AG08395 (cell line): ENCODE measurements at regions not wholly inside any gene's neighbourhood (a gene's known extent, or its start where the extent isn't known, plus 50 kb on each side); places are given as distances from the start of the nearest gene placed in this dataset.

Experiments
- DNase-seq: peaks from one replicate; pipeline ENCODE4 v3.0.0; 2012; ENCODE audit warnings: mixed read lengths, low spot score

DNA sequence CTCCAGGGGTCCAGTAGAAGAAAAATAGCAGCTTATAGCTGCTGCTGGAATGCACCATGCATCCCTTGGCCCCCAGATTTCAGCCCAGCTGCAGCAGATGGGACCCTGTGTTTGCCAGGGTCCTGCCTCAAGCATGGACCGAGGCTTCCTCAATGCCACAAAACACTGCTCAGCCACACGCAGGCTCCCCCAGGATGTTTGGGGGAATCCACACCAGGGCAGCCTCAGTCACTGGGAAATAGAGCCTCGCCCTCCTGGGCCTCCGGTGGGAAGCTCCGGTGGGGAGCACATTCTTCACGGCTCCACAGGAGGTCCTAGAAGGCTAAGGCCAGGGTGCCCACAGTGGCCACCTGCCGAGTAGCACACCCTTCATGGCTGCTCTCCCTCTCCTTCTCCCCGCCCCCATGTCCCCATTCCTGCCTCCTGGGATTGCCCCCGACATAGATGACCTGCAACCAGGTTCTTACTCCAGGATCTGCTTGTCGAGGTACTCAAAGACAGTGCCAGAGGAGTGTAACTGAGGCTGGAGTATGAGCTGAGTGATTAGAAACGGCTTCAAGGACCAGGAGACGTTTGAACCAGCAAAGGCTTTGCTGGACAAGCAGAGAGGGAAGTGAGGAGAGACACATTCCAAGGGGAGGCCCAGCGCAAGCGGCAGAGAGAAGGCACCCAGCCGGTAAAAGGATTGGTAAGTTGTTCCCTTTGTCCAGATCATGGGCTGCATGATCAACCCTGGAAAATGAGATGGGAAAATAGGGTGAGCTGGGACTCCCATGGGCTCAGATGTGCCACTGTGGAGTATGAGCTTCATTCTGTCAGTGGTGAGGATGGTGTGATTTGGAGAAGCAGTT lies 110.7 kb upstream of the UQCRFS1 start:
- DNase-seq: no peak

DNA sequence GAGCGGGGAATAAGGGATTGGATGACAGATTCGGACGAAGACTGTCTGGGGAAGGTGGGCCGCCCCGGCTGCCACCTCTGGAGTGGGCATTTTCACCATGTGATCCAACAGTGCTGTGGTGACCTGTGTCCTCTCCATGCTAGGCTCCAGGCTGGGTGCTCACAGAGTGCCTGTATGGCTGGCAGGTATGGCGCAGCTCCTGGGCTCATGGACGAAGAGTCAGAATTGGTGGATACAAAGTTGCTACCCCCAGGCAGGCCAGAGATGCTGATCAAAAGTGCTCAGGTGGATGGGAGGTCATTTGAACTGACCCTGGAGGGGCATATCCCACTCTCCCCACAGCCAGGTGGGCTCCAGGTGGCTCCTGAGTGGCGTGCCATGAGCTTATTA lies 111.3 kb upstream of the UQCRFS1 start:
- DNase-seq: no peak

DNA sequence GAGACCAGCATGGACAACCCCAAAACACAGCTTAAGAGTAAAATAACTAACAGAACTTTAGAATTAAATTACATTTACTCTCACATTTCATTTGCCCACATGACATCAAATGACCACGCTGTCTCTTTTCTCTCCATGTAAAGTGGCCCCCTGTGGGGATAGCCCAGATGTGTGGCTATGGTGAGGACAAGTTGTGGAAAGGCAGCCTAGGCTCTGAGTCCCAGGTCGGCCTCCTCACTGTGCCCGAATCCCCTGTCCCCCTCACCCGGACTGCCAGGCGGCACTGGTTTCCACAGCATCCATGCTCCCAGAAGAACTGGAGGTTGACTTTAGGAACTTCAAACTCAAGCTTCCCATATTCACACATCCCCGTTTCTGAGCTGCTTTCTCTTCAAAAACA lies 111.8 kb upstream of the UQCRFS1 start:
- DNase-seq: no peak

DNA sequence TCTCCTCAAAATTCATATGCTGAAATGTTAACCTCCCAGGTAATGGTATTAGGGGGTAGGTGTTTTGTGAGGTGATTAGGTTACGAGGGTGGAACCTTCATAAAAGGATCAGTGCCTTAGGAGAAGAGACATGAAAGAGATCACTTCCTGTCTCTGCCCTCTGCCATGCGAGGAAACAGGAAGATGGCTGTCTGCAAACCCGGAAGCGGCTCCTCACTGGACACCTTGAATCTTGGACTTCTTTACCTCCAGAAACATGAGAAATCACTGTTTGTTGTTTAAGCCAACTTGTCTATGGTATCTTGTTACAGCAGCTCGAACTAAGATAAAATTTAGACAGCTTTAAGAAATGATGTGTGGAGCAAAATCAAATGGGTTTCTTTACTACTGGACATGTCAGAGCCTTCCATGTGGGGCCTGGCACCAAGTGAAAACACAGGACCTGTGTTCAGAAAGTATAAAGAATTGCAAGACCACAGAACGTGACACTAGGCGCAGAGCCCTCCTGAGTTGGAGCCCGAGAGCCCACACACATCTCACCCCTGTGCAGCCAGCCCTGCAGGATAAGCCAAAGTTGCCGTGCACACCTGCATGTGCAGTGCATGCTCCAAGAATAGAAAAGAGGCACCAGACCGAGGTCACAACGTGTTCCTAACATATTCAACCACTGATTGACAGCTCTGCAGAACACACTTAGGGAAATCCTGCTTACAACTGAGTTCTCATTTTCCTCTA lies 112.5 kb upstream of the UQCRFS1 start:
- DNase-seq: no peak

DNA sequence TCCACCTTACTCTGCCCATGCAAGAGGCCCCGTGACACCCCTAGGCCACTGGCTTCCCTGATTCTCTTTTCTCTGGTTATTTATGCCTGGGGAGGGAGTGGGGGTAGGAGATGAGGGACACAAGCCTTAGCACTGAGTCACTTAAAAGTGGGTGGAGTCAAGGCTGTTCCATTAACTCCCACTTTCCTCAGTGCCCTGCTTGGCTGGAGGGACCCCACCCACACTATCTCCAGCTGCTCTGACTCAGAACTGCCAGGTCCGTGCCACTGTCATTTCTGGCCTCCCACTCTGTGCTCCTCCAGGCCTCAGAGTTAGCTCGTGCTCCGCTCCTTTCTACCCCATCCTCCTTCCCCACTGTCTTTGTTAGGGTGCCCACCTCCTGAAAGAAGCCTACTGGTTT lies 113.4 kb upstream of the UQCRFS1 start:
- no peak for DNase-seq

DNA sequence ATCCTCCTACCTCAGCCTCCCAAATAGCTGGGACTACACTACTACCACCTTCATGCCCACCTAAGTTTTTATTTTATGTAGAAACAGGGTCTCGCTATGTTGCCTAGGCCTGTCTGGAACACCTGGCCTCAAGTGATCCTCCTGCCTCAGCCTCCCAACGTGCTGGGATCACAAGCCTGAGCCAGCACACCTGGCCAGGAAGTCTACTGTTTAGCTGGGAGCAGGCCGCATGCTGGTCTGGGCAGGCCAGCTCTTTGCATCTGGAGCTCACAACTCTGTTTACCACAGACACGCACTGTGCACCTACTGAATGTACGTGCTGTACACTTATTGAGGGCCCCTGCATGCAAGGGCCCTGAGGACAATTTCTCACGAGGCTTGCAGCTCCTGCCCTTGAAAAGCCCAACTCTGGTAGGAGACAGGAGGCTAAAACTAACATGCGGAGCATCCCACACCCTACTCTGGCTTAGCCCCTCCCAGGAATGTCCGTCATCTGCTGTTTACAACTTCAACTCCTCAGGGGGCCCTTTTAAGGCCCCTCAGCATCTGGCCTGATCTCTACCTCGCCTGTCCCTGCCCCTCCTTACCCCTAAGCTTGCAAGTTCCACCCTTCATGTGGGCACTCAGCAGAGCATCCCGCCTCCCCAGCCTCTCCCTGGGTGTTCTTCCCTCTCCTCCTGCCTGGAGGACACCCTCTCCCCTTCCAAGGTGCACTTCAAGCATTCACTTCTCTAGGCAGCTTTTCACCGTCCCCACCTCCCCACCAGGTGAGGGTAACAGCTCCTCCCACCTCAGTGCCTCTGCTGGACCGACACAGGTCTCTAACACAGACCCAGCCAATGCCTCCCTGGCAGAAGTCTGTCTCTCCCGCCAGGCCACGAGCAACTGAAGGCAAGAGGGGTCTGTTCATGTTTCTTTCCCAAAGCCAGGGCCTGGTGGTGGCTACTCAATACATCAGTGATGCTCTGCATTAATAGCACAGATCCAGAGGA lies 114.2 kb upstream of the UQCRFS1 start:
- DNase-seq: no peak

DNA sequence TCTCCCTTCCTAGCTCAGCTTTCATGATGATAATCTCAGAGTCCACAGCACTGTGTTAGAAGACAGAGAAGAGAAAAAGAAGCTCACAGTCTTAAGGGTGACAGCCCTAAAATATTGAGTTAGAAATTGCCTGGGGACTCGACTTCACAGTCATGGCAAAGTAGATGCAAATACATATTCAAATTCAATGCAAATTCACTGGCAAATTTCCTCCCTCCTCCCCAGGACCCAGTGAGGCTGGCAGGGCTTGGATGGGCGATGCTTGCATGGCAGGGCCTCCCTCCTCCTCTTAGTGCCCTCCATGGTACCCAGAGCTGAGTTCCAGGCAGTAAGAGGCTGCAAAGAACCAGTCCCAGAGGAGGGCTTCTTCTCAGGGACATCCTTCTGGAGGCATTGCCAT lies 115.6 kb upstream of the UQCRFS1 start:
- DNase-seq: no peak

DNA sequence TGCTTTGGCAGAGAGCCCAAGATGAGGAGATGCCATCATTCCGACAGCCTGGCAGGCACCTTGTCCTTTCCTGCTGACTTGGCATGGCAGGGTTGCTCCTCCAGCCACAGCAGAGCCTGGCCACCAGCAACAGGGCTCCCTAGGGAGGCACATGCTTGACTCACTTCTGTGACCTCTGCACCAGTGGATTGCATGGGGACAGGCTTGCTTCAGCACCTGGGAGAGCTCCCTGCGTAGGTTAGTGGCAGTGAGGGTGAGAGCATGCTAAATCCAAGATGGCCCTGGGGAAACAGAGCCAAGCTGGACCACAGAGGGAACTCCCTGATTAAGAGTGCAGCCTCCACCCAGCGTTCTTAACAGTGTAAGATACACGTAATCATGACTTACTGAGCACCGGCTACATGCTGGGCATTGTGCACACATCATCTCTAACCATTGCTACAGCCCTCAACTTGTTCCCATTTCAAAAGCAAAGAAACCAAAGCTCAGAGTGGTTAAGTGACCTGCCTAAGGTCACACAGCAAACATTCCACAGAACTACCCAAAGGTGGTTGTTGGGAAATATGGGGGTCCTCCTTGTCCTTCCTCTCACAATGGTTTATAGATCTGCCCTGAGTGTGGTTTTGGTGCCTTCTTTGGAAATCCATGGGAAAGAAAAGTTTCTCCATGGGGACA lies 116.6 kb upstream of the UQCRFS1 start:
- DNase-seq: no peak

DNA sequence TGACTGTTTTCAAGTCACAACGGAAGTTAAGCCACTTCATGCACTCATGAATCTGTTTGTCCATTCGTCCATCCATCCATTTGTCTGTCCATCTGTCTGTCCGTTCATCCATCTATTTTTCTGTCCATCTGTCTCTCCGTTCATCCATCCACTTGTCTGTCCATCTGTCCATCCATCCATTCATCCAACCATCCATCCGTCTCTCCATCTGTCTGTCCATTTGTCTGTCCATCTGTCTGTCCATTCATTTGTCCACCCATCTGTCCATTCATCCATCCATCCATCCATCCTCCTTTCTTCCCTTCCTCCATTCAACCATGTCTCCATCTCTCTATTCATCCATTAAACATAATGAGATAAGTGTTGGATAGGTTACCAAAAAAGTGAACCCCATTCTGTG lies 123.5 kb upstream of the UQCRFS1 start:
- DNase-seq: no peak

DNA sequence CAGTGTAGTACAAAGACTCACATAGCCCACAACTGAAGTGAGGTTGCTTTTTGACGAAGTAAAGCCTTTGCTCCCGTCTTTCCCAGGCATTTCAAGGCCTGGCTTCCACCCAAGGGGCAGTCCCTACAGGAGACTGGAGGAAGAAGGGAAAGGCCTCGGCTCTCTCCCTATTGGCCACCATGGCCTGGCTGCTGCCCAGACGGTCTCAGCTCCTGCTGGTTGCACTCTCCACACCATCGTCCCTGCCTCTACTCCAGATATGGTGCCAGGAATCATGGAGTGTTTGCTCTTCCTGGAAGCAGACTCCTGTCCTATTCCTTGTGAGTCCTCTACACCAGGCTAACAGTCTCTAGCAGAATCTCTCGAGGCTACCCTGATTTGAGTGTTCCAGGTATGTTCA lies 124.1 kb upstream of the UQCRFS1 start:
- DNase-seq: peak; percentile 0

DNA sequence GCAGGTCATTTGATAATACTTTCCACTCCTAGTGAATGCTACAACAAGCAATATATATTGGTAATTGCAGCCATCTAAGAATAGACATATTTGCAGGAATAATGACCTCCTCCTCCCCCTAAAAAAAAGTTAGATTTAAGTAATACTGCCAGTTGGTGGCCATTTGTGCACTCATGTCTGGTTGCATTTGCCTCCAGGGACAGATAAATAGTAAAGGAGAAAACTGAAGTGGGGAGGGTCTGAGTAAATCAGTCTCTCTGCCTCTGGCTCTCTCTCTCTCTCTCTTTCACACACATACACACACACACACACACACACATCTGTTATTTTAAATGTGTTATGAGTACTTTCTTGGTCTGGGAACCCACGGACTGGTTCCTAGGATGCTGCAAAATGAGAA lies 125.5 kb upstream of the UQCRFS1 start:
- no peak for DNase-seq

DNA sequence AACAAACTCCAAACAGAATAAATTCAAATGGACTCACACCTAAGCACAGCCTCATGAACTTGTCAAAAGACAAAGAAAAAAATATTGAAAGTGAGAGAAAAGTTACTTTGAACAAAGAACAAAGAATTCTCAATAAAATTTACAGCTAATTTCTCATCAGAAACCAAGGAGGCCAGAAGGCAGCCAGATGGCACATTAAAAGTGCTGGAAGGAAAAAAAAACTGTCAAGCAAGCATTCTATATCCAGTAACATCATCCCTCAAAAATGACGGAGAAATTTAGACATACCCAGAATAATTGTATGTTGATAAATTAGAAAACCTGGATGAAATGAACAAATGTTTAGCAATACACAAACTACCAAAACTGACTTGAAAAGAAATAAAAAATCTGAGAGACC lies 129.8 kb upstream of the UQCRFS1 start:
- no peak for DNase-seq

DNA sequence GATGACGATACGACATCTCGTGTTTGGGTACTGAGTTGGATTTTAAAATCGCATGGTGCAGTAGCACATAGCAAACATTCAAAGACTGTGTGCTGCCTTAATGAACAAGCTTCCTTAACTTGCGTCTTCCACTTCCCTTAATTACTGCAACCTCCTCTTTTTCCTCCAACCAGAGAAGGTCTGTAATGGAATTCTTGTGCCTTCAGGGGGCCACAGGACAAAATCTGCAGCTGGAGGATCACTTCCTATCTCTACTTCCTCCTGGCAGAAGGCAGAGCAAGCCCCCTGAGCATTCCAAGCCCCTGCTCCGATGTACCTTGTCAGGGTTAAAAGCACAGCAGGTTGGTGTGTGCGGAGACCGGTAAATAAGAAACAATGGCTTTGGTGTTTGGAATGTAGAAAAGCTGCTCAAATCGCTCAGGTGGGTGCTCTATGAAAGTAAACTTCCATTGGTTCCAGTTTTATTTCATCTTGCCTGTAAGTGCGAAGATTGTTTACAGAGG lies 151.3 kb upstream of the UQCRFS1 start:
- peak; percentile 1 for DNase-seq

DNA sequence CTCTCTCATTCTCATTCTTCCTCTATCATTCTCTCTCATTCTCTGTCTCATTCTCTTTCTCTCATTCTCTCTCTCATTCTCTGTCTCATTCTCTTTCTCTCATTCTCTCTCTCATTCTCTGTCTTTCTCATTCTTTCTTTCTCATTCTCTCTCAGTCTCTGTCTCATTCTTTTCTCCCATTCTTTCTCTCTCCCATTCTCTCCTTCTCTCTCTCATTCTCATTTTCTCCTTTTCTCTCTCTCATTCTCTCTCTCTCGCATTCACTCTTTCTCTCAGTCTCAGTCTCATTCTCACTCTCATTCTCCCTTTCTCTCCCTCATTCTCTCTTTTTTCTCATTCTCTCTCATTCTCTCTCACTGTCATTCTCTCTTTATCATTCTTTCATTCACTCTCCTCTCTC lies 152.0 kb upstream of the UQCRFS1 start:
- DNase-seq: no peak

DNA sequence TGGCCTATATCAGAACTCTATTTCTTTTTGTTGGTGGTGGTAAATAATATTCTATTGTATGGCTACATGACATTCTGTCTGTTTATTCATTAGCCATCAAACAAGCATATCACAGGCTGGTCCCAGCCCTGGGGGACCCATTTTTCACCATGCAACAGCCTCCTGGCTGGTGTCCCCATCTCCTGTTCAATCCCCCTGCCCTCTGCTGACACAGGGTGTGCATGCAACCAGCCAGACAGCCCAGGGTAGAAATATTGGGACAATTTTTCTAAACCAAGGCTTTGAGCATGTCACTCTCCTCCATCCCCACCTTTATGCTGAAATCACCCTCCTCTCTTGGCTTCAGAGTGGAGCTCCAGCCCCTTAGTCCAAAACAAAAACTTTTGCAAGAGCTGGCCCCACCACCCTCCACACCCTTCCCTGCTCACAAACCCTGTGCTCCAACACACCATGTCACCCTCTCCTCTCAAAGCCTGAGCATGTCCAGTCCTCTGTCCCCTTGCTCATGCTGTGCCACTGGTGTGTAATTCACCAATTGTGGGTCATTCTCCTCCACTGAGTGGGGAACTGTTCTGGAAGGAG lies 153.0 kb upstream of the UQCRFS1 start:
- DNase-seq: no peak

DNA sequence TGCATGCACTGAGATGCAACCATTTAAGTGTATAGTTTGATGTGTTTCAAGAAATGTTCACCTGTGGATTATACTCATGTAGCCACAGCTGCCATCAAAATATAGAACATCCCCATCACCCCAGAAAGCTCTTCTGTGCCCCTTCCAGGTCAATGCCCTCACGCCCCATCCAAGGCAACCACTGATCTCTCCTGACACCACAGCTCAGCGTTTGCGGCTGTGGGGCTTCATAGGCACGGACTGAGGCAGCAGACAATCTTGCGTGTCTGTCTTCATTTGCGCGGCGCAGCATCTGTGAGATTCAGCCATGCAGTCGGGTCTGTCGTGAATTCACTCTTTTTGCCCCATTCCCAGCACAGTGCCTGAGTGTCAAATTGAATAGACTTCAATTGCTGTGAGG lies 153.8 kb upstream of the UQCRFS1 start:
- DNase-seq: no peak

DNA sequence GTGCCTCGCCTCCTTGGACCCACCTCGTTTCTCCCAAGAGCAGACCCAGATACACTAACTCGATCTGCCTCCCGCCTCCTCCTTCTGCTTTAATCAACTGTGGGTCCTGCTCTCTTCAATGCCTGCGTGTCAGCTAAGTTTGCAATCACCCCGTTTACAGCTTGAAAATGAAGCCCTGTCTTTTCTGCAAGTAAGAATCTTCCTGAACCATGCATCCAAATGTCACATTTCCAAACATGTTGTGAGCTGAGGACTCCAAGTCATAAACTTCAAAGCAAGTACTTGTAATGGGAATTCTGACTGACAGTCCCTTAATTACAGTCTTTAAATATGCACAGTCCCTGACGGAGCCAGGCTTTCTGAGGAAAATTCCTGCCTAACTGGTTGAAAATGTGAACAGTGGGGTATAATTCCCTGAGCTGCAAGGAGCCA lies 154.9 kb upstream of the UQCRFS1 start:
- DNase-seq: peak; percentile 0

DNA sequence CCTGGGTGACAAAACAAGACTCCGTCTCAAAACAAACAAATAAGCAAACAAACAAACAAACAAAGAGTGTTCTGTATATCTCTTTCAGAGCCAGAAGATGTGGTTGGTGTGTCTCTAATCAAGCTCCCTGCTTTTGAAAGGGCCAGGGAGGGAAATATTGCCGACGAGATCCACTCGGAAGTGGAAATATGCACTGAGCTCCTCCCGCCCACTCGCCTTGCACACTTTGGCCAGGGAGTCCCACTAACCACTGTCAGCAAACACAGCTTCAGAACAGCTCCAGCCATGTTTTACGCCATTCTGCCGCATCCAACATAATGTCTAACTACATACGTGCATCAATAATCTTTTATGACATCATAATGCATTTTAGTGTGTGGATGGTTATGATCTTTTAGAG lies 155.5 kb upstream of the VSTM2B start:
- DNase-seq: peak; percentile 0

DNA sequence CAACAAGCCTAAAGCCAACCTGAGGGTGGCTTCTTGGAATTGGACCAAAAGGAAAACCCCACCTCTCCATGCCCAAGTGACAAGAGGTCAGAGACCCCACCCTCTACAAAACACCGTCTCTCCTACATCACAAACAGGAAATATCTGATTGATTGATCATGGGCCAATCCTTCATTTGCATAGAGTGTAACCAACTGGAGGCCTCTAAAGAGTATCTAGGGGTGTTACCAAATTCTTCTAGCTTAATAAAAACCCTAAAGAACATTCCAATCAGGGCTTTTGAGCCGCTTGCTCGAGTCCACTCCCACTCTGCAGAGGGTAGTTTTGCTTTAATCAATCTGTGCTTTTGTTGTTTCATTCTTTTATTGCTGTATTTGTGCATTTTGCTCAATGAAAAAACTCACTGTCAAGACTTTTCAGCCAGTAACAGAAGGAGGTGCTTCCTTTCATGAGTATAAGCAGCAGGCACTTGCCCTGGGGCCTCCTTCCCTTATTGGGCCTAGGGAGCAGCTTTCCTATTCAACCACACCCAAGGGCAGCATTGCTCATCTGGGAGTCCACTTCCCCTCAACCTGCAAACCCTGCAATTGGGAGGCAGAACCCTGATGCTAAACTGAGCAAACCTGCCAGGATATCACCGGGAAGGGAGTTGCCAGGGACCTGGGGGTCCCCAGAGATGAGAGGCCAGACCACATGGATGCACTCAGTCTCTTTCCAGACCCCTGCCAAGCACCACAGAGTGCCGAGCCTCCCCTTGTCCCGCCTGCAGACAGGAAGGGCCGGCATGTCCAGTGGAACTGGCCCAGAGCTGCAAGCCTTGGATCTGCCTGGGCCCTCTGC lies 154.3 kb upstream of the VSTM2B start:
- no peak for DNase-seq

DNA sequence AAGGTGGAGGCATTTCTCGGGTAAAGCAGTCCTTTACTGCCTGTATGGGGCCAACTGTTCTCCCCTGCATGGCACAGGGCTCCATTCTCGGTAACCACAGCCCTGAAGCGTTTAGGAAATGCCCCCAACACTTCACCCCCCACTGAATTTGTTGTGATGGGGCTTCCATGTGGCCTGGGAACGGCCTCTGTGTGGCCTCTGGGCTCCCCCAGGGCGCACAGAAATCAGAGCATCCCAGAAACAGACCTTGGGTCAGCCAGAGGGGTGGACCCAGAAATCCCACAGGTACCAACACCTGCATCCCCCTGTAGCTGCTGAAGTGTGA lies 153.7 kb upstream of the VSTM2B start:
- DNase-seq: no peak
